Activated CD4-positive, alpha-beta T cell treated with anti-CD3 and anti-CD28 coated beads, Interleukin-2, Interleukin-4, amounts not matched to agents 100 ng/mL and 50 ng/mL, durations not matched to agents 16 hours and 8 hours (primary cell): ENCODE measurements at regions not wholly inside any gene's neighbourhood (a gene's known extent, or its start where the extent isn't known, plus 50 kb on each side); places are given as distances from the start of the nearest gene placed in this dataset.
"Not testable (repeated sequence)": the region's sequence is repeated elsewhere in the genome, so short reads cannot be mapped to it uniquely, and the experiment has no call there.

Experiments used
- DNase-seq: peaks from one replicate; pipeline ENCODE4 v3.0.0-alpha.2; 2020; ENCODE audit warnings: low spot score

DNA sequence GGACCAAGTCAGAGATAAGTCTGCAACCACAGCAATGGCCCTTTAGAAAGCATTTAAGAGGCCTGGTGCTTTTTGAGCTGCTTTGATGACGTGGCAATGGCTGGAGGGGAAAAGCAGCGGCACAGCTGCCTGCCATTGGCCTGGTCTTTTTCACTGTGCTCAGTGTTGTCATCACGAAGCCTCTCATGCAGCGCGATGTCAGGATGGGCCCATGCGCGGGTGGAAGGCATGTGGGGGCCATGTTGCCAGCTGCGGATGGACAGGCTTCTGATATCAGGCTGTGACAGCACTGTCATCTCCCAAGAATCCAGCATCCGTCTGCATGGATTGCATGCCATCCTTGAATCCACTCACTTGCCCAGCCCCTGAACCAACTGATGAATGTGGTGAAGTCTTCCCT lies 204.5 kb downstream of the ACKR3 start:
- no peak for DNase-seq

DNA sequence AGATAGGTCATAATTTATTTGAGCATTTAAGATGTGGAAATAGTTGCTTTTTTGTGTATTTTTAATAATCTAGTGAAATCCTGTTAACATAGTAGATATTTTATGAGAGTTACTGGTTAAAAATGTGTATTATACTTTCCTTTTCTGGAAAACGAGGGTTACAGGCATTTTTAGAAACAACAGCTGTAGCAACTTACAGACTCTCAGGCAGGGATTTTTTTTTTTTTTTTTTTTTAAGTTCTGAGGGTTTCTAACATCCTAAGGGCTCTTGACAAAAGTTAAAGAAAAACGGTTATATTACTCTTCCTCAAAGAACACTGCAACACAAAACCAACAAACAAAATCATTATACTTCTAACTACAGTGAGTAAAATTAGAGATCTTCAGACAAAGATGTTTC lies 205.9 kb downstream of the ACKR3 start:
- no peak for DNase-seq

DNA sequence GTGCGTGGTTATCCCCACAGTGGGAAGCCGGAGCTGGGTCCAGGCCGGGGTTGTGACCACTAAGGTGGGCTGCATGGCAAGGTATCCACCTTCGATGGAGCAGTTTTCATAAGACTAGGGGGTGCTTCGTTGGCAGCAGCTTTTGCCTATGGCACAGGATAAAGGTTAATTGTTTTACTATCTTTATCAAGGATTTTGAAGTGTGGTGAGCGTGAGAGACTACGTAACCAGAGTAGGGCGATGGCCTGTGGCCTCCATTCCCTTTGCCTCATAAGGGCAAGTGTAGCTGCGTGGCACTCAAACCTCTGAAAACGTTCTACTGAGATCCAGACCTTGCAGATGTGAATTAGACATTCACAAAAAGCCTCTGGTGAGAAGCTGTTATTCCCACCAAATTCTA lies 206.6 kb downstream of the ACKR3 start:
- no peak for DNase-seq

DNA sequence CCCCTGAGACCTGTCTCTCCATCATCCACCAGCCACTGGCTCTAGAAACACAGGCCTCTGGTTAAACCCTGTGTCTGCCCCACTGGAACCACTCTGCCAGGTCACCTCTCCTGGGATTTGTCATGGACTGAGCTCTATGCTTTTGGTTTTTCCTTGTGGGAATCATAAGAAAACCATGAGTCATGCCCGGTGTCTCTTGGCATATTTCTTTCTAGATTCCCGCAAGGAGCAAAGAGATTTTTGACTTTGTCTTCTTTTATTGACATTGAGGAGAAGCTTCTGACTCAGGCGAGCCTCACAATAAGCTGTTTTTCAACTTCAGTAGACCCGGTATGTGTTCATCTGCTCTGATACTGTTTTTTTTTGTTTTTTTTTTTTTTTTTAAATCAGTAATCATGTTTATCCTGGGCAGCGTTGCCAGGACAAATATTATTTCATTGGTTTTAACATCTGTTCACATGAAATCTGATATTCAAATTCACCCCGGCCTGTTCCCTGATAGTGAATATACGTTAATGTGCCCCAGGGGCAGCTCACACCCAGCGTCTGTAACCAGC lies 207.1 kb downstream of the ACKR3 start:
- DNase-seq = no peak

DNA sequence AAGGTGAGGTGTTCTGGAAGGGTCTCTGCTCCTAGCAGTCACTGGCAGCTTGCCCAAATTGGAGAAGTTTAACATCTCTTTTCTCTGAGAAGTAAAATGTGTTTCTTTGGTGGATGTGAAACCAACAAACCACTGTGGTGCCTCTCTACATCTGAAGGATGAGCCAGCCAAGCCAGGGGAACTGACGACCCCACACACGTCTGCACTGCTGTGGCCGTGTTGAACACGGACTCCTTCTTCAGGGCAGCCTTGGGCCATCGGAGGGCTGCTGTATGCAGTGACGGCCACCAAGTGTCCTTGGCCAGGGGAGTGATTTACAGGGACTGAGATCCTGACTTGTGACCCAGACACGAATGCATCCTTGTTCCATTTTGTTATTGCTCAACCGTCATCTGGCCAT lies 207.8 kb downstream of the ACKR3 start:
- DNase-seq = no peak

DNA sequence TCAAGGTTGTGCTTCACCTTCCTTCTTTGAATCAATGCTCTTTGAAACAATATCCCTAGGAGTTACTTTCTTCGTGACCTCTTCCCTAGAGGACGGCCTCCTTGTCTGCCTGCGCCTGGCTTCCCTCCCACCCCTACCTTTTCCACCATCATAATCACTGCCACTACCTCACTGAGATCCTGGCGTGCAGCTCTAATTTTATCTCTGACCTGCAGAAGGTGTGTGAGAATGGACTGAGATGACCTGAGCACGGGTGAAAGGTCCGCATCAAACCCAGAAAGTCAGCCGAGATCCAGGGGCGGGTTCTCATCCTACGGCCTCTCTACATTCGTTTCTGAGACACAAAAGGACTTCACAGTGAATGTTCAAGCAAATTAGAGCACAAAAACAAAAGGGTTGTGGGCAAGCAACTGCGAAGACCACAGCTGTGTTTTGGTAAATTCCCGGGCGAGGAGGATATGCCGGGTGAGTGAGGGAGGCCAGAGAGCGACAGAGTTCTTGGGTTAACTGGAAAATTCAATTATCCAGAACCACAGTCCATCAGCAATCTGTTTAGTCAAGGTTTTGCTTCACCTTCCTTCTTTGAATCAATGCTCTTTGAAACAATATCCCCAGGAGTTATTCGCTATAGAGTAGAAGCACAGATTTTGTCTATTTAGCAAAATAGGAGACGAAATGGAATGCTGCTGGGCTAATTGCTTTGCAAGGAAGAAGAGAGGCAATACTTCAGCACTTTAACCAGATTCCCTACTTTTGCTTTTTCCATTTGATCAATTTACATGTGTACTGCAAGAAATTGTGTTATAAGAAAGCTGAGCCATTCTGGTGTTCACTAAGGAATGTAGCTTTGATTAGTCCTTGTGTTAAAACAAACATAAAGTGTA lies 212.6 kb downstream of the ACKR3 start:
- no peak for DNase-seq

DNA sequence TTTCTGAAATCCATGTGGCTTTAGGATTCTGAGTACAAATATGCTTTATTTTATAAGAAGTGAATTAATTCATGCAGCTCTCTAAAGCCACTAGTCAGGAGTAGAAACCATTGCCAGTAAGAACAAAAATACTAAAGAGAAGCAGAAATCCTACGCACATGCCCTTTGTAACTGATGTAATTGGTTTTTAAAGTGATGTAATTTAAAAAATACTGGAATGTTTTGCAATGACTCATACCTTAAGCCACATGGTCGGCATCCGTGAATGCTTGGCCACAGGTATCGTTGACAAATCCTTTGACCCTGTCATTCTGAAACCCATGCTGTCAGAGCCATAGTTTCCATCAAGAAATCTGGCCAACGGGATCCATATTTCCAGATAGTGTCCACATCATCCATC lies 213.3 kb downstream of the ACKR3 start:
- DNase-seq = peak; percentile 3

DNA sequence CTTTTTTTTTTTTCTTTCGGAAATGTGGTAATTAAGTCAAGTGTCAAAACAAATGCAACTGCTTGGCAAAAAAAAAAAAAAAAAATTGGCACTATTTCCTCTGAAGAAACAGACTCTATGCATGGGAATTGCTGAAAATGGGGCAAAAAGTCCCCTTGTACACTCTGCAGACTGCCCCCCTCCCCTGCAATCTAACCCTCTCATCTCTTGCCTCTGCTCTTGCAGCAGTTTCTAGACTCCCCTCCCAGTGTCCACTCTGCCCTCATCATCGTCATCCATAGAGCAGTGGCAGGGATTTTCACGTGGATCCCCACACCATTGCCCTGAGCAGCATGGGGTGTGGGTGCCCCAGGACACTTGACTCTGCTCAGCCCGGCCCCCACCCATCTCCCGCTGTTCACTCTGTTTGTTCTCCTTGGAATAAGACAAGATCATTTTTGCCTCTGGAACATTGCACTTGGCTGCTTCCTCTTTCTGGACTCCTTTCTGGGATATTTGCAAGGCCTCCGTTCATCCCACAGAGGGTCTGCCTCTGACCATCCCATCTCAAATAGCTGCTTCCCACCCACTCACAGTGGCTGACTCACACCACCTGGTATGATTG lies 213.9 kb downstream of the ACKR3 start:
- DNase-seq = no peak

DNA sequence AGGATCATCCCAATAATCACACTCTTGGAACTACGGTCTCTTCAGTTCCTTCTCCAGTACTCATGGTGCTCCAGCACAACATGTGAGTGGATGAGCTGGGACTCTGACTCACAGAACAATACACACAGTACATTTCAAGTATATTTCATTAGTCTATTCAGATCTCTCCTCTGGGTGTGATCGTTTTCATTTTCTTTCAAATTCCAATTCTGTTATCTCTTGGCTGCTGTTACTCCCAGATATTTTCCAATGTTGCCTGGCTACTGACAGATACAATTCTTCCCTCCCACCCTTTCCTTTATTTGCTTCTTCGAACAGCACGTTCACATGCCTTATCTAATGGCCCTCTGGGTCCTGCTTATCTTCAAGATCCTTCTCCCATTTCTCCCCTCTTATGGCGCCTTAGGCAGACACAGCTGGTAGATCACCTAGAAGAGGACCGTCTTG lies 216.0 kb downstream of the ACKR3 start:
- DNase-seq = no peak

DNA sequence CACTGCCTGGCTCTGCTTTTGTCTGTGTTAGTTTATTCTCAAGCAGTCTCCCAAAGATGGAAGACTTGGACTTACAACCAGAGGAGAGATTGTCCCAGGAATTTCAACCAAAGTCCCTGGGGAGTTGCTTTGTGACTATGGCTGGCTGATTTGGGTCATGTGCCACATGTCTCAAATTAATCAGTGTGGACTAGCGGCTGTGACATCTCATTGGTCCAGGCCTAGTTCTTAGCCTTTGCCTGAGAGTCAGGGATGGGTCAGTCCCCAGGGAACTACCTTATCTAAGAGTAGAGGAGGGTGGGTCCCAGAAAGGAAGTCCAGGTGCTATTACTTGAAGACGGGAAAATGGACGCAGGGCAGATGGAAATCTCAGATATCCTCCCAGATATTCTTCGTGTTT lies 217.1 kb downstream of the ACKR3 start:
- no peak for DNase-seq

DNA sequence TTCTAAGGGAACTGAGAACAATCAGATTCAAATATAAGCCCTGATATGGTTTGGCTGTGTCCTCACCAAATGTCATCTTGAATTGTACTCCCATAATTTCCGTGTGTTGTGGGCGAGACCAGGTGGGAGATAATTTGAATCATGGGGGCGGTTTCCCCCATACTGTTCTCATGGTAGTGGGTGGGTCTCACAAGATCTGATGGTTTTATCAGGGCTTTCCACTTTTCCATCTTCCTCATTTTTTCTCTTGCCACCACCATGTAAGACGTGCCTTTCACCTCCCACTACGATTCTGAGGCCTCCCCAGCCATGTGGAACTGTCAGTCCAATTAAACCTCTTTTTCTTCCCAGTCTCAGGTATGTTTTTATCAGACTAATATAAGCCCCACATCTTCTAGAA lies 217.8 kb downstream of the ACKR3 start:
- DNase-seq = not testable (repeated sequence)

DNA sequence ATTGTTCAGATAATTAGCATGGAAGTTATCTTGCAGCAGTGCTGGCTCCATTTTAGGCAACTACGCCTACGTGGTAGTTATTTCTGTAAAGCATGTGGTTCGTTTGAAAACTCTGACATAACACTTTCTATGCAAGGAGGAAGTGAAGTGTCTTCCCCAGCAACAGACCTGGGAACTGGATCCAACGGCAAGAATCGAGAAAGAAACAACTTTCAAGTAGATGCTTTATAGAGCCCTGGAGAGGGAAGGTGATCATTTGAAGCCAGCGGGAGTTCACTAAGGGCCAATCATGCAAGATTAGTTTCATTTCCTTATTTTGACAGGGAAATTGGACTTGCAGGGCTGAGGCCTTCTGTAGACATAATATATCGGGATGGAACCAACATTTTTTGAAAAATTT lies 218.3 kb downstream of the ACKR3 start:
- DNase-seq = no peak

DNA sequence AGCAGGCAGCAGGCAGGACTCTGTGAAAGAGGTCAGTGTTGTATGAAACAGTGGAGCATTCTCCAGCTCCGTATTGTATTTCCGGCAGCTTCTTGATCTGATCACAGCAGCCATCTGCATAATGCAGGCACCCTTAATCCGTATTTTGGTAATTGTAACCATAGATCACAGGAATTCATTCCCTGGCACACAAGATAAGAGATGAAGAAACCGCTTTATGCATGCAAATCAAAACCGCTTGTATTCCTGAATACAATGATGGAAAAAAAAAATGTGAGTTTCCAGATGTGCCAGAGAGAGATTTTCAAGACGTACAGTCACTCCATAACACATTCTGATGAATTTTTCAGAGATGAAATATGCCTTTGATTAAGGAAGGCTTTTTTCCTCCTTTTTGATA lies 221.3 kb downstream of the ACKR3 start:
- no peak for DNase-seq

DNA sequence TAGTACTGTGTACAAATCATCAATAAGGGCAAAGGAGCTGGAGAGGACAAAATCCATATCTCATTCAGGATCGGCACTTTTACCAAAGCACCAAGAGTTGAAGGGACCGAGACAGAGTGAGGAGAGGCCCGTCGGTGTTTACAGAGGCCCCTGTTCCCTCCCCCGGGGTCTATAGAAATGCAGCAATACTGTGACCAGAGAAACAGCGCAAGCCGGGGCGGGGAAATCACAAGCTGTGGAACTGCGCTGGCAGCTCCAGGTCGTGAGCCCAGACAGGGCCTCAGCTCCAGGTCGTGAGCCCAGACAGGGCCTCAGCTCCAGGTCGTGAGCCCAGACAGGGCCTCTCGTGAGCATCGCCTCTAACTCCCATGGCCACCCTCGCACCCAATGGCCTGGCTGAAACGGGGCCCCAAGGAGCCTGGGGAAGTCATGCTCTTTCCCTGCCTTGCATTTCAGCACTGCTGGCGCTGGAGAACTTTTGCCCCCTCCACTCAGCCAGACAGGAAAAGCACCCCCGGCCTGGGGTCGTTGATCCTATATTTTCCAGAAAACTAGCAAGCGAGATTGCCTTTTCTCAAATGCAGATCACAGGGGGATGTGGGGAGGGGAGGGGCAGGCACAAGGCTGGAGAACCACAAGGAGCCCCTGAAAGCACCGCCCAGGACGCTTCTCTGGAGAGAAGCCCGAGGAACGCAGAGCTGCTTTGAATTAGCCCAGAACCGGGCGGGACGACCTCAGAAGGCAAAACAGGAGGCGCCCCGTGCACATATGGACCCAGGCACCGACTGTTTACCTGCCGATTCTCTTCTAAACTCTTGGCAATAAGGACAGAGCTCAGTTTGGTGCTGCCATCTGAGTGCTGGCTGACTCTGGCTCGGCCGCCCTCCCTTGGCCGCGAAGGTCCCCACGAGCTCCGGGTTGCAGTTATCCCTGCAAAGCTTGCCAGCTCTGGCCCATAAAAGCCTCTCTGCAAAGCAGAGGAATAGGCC lies 223.7 kb downstream of the ACKR3 start:
- no peak for DNase-seq

DNA sequence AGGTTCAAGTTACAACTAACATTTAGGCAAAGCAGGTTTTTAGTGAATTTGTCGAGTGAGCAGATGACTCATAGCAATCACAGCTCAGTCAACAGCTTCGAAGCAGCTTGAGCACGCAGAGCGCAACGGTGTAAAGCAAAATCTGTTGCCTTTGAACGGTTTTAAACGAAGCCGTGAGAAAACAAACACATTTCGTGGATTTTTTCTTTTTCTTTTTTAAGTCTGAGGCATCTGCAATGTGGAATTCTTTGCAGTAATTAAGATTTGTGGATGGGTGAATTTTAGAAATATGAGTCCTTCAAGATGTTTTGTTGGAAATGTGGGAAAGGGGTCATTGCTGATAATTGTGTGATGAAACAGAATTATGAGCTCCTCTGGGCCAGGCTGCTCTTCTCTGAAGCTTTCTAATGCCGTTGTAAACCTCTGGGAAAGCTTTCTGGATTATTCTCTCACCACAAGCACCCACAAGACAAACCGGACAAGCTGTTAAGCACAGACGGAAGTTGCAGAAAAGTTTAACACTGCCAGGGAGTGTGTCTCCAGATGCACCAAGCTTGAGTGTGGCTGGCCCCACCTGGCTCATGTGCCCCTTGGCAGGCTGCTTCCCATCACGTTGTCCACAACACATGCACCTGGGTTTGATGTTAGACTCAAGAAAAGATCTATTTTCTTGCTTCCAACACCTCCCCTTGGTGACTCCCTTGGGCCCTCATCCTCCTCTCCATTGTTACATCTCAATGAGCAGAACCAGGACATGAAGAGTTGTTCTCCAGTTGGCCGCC lies 224.7 kb downstream of the ACKR3 start:
- DNase-seq = no peak

DNA sequence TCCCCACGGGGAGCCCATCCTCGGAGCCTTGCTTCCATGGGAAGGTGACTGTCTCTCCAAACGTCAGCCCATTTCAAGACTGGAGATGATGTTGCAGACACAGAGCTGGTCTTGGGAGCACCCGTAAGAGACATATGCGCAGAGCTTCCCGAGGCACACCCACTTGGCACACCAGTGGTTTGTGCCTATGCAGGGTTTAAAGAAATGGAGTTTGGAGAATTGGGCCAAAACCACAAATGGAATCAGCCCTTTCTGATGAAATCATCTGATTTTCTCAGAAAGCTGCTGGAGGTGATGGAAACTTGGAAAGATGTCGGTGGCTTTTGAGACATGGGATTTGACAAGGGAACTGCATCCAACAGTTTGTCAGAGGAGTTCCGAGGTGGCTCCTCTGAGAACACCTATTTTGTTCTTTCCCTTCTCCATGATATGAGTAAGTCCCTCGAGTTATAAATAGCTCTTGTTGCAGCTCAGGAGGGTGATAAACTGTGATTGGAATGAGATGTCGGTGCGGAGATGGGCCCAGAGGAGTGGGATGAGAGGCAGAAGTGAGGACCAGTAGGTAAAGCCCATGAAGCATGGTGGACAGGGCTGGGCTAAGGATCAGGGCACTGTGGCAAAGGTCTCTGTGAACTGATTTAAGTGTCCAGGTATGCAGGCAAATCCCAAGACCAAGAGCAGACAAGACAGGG lies 225.7 kb downstream of the ACKR3 start:
- DNase-seq = no peak

DNA sequence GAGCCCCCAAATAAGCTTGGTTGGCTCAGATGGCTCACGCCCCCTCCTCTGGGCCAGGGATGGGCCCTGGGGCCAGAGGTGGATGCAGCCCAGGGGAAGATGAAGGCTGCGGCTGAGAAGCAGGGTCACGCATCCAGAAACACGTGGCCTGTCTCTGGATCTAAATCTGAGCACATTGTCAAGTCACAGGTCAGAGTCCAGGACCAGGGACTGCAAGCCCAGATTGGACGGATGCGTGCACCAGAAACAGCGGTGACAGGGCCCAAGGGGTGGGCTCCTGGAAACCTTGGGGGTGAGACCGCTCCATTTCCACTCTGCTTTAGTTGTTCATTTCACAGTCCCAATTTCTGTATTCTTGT lies 226.2 kb downstream of the ACKR3 start:
- no peak for DNase-seq

DNA sequence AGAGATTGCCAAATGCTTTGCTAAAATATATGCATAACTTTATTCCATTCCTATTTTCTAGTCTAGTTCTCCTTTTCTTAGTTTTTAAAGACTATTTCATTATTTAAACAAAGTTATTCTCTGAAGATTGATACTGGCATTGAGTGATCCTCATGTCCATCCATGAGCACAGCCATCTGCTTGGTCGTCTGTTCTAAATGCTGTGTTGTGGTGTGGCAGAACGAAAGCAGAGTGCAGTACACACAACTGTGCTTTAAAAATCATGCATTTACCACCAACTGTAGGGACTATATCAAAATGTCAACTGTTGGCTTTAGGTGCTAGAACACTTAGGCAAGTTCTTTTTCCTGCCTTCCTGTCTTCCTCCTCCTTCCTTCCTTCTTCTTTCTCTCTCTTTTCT lies 226.6 kb downstream of the ACKR3 start:
- DNase-seq = no peak

DNA sequence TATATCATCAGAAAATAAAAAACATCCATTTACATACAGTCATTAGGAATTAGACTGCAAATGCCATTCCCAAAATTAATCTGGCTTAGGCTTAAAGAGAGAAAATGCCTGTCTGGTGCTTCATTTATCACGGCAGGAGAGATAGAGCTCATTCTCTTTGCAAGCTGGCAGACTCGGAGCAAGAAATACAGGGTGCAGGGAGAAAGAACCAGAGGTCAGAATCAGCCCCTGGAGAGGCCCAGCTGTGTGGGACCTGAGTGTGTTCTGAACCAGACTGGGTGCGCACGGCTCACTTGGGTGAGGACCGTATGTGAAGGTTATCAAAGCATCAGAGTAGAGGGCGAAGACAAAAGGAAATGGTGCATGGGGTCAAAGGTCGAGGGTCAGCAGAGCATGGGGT lies 227.8 kb downstream of the ACKR3 start:
- no peak for DNase-seq

DNA sequence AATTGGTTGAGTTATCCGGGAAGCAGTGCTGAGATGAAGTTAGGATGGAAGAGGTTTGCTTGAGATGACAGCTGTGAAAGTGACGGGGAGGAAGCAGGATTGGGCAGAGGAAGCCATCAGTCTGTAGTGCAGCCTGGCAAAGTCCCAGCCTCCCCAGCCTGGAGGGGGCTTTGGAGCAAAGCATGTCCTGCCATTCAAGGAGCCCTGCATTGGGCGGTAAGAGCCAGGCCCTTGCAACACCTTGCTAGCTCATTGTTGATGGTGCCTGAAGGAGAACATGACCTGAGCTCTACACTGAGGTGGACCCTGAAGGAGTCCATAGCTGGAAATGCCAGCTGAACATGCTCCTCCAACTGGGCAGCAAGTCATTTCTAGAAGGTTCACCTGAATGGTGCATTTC lies 228.9 kb downstream of the ACKR3 start:
- no peak for DNase-seq
